SH-SY5Y (cell line): ENCODE measurements at regions not wholly inside any gene's neighbourhood (a gene's known extent, or its start where the extent isn't known, plus 50 kb on each side); places are given as distances from the start of the nearest gene placed in this dataset.

Source experiments
- GATA2 ChIP-seq: IDR thresholded peaks from 2 replicates; pipeline ENCODE4 v1.6.1; 2011; ENCODE audit warnings: mild to moderate bottlenecking, low read depth, low read length
- GATA3 ChIP-seq: IDR thresholded peaks from 2 replicates; pipeline ENCODE4 v1.6.1; 2011; ENCODE audit warnings: low read depth, mild to moderate bottlenecking, low read length, moderate library complexity

- TF ChIP-seq GATA3 (no peak), GATA2 (no peak)
Observed at GRCh38 chr14:105700622-105701288, 174.4 kb downstream of the TMEM121 start.
